Medulla oblongata (tissue), 1 donor: ENCODE measurements at regions not wholly inside any gene's neighbourhood (a gene's known extent, or its start where the extent isn't known, plus 50 kb on each side); places are given as distances from the start of the nearest gene placed in this dataset.
A peak's percentile ranks its signal among the peaks of the same experiment; 100 is the strongest.

ENCODE experiments used
- DNase-seq: peaks from one replicate; pipeline ENCODE4 v3.0.0-alpha.2; 2015; ENCODE audit errors: extremely low spot score

GRCh38 chr21:36554411-36555157 is 74.7 kb upstream of the CLDN14 start:
- no peak for DNase-seq

- no peak for DNase-seq
Measured at GRCh38 chr21:36555199-36555800, 75.4 kb upstream of the CLDN14 start.

GRCh38 chr21:36557316-36557715 is 77.4 kb upstream of the CLDN14 start:
- DNase-seq, result no peak

- no peak for DNase-seq
Measured at GRCh38 chr21:36560933-36561575, 81.1 kb upstream of the CLDN14 start.

DNA sequence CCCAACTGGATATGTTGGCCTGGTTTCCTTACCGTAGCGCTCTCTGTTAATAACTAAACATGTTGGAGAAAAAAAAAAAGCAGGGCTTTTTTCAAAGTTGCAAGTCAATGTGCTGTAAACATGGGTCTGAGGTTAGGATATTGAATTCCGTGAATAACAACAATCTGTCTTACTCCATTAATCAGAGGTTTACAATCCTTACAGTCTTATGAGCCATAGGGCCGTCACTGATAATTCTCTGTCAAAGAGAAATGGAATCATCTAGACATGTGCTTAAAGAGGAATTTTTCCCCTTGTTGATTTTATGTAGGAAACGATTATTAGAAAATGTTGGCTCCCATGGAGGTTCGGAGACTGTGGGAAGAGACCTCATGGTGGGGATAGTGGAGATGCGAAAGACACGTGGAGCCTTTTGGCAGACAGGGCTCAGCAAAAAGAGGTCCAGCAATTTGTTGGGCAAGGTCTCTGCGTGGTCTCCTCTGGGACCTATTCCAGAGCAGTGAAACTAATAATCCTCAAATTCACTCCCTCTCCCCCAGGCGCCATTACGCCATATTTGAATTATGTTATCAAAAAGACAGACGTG is 83.5 kb upstream of the CLDN14 start:
- no peak for DNase-seq

- no peak for DNase-seq
Measured at GRCh38 chr21:36564647-36565046, 84.7 kb upstream of the CLDN14 start.

GRCh38 chr21:36565540-36565939 is 85.6 kb upstream of the CLDN14 start:
- DNase-seq, result no peak

DNA sequence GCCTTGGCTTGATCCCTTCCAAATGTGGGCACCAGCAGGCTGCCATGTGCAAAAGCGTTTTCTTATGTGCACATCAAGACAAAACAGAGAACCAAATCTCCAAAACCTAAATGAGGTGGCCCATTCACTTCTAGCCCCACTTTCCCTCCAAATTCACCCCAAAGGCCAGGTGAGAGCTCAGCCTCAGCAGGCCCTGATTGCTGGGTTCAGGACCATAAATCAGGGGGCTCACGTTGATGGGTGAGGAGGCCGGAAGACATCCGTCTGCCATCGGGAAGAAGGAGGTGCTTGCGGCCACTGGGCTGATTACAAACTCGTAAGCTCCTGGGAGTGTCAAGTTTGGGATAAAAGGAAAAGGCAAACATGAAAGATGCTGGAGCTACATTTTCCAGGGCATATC is 86.7 kb upstream of the CLDN14 start:
- no peak for DNase-seq

DNA sequence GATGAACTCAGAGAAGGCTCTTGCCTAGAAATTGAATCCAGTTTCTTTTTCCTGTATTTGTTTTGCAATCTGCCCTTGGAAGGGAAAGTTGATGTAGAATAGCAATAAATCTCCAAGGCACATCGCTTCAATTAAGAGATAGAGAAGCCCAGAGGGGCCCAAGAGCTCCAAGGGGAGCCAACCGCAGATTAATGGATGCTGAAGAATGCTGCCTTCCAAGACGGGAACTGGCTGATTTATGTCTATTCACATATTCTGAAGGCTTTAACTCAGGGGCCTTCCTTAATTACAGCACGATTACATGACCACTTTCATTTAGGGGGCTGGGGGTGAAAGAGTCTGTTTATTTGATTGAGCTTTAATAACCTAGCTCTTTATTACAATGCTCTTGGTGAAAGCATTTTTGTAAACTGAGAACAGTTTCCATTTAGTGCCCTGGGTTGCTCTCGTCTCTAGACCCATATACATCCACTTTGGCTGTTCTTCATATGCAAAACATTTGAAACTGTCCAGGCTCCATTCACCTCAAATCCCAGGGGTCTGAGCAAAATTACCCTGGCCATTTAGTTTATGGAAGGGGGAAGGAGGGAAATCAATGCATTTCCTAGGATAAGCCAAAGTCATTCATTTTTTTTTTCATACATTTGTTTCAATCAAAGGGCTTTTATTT is 87.4 kb upstream of the CLDN14 start:
- no peak for DNase-seq

DNA sequence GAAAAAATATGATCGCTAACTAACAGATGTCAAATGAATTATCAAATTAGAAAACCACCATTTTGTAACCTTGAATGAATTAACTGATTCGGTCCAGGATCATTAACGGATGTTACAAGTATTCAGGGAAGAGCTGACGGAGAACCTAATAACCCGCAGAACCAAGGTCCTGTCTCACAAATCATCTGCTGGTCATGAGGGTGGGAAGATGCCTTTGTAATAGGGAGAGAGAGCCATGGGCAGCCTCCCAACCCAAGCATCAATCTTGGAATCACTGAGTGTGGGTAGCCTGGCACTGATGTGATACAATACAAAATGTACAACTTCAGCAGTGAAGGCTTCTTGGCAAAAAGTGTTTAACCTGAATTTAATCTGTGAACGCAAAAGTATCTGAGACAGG is 89.6 kb upstream of the CLDN14 start:
- DNase-seq, result no peak

DNA sequence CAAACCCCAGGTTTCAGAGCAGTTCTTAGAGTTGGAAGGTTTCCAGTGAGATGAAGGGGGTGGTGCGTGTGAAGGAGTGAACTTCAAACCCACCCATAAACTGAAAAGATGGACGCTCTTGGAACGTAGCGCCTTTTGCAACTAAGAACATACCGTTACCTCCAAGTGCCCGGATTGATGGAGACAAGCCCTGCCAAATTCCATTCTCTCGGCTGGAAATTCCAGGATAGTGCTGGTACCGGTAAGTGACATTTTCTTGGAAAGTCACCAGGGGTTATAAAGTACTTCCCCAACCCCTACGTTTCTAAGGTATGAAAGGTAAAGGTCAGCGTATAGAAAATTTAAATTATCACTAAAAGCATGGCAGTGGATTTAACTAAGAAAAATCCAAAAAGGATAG is 91.6 kb upstream of the CLDN14 start:
- DNase-seq, result no peak

- no peak for DNase-seq
Measured at GRCh38 chr21:36572039-36572438, 92.1 kb upstream of the CLDN14 start.

DNA sequence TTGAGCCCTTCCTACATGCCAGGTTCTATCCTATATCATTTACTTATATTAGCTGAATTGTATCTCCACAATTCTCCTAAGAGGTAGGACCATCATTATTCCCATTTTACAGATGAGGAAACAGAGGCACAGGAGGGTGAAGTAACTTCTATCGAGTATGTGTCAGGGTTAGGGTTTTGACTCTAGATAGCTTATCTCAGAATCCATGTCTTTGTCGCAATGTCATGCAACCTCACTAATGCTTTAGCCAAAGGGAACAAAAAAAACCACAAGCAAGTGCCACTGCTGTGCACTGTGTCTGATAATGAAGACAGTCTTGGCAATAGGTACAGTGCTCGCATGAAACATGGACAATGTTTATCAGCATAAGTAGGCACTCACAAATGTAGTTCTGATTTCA is 95.4 kb upstream of the CLDN14 start:
- DNase-seq, result no peak

DNA sequence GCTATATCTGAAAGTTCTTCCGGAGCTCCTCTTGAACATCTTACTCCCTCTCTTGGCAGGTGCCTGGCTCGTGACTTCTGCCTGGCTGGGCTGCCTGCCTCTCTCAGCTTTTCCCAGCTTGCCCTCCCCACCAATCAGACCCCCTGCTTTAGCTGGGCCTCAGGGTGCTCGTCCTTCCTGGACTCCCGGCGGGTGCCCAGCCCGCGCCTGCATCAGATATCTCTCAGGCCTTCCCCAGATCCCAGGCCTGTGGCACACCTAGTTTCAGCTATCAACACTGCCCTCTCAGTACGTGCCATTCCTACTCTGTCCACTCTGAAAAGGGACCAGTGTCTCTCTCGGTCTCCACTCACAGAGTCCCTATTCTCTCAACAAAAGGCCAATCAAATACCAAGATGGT is 96.5 kb upstream of the CLDN14 start:
- peak; percentile 17 for DNase-seq

DNA sequence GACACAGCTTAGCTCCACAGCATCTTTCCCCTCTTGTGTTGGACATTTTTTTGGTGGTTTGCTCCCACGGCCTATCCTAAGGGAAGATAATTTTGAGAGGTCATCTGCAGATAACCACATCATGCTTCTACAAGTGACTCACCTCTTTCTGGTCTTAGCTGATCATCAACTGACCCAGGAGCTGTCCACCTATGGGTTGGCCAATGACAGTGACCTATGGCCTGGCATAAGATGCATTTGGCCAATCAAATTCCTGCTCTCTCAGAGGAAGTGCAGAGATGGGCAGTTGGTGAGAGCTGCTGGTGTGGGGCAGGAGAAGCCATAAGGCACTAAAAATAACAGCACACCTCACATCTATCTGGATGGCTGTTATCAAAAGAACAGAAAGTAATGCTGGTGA is 100.0 kb upstream of the CLDN14 start:
- no peak for DNase-seq

DNA sequence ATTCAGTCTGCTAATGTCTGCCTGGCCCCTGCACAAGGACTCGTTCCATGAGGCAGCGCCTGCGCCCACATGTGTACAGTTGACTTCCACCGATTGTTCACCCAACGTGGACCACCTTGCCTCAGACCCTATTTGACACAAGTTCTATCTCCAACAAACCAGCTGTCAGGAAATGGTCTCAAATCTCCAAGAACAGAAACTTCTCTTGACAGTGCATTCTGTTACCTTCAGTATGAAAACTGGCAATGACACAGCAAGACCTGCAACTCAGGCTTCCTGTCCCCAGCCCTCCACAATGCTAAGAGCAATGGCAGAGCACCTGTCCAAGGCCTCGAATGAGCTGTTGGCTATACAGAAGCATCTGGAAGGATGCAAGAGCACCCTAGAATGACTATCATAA is 102.3 kb upstream of the CLDN14 start:
- DNase-seq, result no peak

DNA sequence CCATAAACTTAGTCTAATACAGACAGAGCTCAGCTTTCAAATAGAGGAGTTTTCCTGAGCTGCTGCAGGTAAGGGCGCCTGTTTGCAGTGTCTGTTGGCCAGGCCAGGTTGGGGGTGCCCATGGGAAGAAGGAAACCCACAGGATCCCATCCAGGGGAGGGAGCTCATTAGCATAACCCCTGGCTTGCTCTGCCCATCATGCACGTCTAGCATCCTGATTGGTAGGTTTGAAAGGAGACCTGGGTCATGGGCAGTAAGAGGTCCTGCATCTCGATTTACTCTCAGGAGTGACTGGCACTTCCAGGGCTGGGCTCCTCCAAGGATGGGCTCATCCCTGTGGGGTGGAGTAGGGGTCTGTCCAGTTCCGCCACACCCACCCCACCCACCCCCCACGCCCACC is 103.7 kb upstream of the CLDN14 start:
- no peak for DNase-seq

GRCh38 chr21:36584980-36585940 is 105.3 kb upstream of the CLDN14 start:
- DNase-seq, result no peak

DNA sequence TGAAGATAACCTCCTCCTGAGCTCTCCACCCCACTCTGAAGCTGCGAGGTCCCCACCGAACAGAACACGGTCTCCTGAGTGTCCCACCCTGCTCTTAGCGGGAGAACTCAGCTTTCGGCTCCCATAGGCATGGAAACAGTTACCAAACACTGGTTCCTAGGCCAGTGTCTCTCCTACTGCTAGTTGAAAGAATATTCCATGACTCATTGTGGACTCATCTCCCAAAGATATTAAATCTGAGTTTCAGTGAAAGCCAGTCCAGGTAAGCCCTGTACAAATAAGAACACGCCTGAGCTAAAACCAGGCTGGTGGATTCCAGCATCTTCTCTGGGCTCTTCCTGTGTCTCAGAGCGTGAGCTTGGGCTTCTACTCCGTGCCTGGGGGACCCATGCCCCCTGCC is 107.5 kb upstream of the CLDN14 start:
- no peak for DNase-seq

- peak; percentile 5 for DNase-seq
Measured at GRCh38 chr21:36589352-36589971, 109.5 kb upstream of the SIM2 start.
